ENCODE measurements at regions not wholly inside any gene's neighbourhood (a gene's known extent, or its start where the extent isn't known, plus 50 kb on each side); places are given as distances from the start of the nearest gene placed in this dataset.

DNA sequence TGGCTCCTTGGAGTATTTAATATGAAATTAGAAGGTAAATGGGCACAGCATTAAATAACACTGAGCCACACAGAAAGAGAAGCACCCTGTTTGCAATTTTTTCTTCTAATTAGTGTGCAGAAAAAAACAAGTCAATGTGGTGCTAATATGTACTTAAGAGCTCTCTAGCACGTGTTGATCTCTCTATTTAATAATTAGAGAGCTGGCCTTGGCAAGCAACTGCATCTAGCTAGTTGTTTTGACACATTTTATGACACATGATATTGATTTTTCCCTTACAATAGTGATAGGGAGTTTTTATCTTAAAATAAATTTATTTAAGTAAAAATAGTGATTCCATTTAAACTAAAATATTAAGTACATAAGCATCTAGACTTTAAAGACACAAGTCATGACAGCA is 54.5 kb upstream of the NUDT12 start:
- Histone ChIP-seq H3K27me3 (ENCODE audit: control insufficient read depth, insufficient read depth, low read length) (no peaks in the 10 kb centered on the region), H3K27ac (ENCODE audit: low read depth in 2 of 2, low read length in 2 of 2) (no peak overlapping the region), H3K9ac (ENCODE audit: low read length in 3 of 3) (no peak overlapping the region), H3K9me3 (ENCODE audit: control insufficient read depth in 2 of 3, insufficient read depth in 1 of 3, low read length in 3 of 3) (no peaks in the 10 kb centered on the region), H3K36me3 (ENCODE audit: control insufficient read depth in 2 of 3, insufficient read depth in 3 of 3, low read length in 3 of 3) (no peaks in the 10 kb centered on the region), H3K4me1 (ENCODE audit: control insufficient read depth in 2 of 3, insufficient read depth in 2 of 3, low read depth in 1 of 3, low read length in 3 of 3) (peaks cover 0 to 3% (median 0%) of the 10 kb centered on the region in 3 donors), H3K4me3 (ENCODE audit: low read length in 3 of 3) (no peak overlapping the region)
- intact Hi-C loops (cut with DNase I): no loop called here
- no peak for DNase-seq
- TF ChIP-seq, protein P1, sequence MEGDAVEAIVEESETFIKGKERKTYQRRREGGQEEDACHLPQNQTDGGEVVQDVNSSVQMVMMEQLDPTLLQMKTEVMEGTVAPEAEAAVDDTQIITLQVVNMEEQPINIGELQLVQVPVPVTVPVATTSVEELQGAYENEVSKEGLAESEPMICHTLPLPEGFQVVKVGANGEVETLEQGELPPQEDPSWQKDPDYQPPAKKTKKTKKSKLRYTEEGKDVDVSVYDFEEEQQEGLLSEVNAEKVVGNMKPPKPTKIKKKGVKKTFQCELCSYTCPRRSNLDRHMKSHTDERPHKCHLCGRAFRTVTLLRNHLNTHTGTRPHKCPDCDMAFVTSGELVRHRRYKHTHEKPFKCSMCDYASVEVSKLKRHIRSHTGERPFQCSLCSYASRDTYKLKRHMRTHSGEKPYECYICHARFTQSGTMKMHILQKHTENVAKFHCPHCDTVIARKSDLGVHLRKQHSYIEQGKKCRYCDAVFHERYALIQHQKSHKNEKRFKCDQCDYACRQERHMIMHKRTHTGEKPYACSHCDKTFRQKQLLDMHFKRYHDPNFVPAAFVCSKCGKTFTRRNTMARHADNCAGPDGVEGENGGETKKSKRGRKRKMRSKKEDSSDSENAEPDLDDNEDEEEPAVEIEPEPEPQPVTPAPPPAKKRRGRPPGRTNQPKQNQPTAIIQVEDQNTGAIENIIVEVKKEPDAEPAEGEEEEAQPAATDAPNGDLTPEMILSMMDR (IDR thresholded peaks at IDR 0.05; ENCODE audit: borderline replicate concordance, extremely low read depth, insufficient read depth): no peak
- FAIRE-seq: no peak

DNA sequence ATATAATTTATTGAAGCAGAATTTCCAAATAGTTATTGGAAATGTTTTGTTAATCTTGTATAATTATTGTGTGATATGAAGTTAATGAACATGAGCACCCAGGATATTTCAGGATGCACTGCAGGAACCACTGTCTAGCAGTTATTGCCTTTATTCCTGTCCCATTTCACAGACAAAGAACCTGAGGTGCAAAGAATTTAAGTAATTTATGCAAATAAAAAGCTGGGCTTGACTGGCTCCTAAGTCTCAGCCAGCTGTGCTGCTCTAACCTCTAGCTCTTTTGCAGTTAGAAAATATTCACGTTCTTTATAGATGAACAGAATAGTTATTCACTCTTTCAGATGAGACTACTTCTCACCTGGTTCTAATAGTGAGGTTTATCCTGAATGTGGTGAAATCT is 50.0 kb upstream of the NUDT12 start:
- DNase-seq (no peak), FAIRE-seq (no peak)
- Histone ChIP-seq H3K27me3 (ENCODE audit: control insufficient read depth, insufficient read depth, low read length) (no peaks in the 10 kb centered on the region), H3K27ac (ENCODE audit: low read depth in 2 of 2, low read length in 2 of 2) (no peak overlapping the region), H3K9ac (ENCODE audit: low read length in 3 of 3) (no peak overlapping the region), H3K36me3 (ENCODE audit: control insufficient read depth in 2 of 3, insufficient read depth in 3 of 3, low read length in 3 of 3) (no peaks in the 10 kb centered on the region), H3K9me3 (ENCODE audit: control insufficient read depth in 2 of 3, insufficient read depth in 1 of 3, low read length in 3 of 3) (no peaks in the 10 kb centered on the region), H3K4me1 (ENCODE audit: control insufficient read depth in 2 of 3, insufficient read depth in 2 of 3, low read depth in 1 of 3, low read length in 3 of 3) (no peaks in the 10 kb centered on the region), H3K4me3 (ENCODE audit: low read length in 3 of 3) (no peak overlapping the region)
- intact Hi-C loops (cut with DNase I): no loop called here
- TF ChIP-seq, protein P1 (IDR thresholded peaks at IDR 0.05; ENCODE audit: borderline replicate concordance, extremely low read depth, insufficient read depth): no peak
